GM04504 (cell line): ENCODE measurements at regions not wholly inside any gene's neighbourhood (a gene's known extent, or its start where the extent isn't known, plus 50 kb on each side); places are given as distances from the start of the nearest gene placed in this dataset.
A peak's percentile ranks its signal among the peaks of the same experiment; 100 is the strongest.
"Not testable (repeated sequence)": the region's sequence is repeated elsewhere in the genome, so short reads cannot be mapped to it uniquely, and the experiment has no call there.

Experiments
- DNase-seq: peaks from one replicate; pipeline ENCODE4 v3.0.0-alpha.2; 2012; ENCODE audit warnings: low read depth

DNA sequence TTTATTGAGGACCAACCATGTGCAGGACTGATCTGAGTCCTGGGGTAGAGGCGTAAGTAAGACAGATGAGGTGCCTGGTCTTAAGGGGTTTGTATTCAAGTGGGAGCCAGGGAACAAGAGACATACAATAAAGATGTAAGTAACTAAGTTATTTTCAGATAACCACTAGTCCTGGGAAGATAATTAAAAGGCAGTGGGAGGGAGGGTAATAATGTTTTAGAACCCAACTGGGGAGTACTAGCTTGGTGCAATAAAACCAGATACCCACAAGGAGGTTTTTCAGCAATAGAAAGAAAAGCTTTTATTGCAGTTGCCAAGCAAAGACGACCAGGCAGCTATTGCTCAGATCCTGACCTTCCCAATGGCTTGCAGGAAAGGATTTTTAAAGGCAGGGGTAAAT is 893.7 kb downstream of the UQCRFS1 start:
- no peak for DNase-seq

DNA sequence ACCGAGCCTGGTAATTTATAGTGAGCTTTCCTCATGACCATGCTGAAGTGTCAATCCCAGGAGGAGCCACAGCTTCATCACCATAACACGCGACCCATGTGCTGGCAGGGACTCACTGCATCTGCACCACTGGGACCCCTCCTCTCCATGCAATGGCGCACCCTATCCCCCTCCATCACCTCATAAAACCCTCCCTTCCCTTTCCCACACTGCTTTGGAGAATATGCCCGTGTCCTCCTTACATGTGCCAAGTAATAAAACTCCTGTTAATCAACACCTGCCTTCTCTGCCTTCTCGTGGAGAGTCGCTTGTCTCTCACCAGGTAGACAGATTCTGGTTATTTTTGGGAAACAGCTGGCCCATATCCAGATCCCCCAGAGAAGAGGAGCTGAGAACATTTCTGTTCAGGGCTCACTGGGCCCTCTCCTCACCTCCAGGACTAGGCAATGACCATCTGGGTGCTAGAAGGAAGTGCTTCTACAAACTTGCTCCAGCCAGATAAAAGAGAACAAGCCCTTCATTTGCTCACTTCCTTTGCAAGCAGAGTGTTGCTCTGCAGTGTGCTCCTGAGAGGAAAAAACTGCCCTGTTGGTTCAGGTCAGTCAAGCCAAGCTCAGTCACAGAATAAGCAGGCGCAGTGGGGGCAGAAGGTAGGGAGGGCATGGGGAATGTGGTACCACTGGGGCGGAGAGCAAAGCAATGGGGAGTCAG is 894.3 kb downstream of the UQCRFS1 start:
- DNase-seq, result no peak

DNA sequence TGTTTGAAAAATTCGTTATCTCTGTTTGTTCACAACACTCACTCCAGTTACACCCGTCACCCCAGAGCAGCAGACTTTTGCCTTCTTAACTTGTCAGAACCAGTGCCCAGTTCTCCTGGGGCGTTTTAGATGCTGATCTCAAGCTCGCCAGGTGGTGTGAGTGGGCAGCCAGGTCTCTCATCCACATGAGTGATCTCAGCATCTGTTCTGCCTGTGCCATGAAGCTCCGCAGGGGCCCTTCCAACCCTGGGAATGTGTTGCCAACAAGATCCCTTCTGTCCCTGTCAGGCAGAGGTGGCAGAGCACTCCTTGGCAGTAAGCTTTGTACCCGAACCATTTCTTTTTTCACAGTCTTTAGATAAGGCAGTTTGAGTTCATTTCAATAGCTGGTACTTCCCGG is 896.5 kb downstream of the UQCRFS1 start:
- no peak for DNase-seq

DNA sequence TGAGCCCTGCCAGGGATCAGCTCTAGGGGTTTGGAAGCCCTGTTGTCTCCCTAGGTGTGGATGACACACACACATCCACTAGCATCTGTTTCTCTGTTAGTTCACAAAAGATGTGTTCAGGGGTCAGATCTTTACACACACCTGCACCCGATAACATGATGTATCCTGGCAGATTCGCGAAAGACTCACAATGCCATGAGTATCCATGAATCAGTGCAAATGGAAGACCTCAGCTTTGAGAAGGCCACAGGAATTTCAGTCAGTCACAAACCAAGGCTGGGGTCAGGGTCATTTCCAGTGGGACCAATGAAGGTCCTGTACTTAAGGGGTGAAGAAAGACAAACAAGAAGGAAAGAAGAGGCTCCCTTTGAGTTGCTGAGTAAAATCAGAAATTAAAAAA is 898.2 kb downstream of the UQCRFS1 start:
- no peak for DNase-seq

DNA sequence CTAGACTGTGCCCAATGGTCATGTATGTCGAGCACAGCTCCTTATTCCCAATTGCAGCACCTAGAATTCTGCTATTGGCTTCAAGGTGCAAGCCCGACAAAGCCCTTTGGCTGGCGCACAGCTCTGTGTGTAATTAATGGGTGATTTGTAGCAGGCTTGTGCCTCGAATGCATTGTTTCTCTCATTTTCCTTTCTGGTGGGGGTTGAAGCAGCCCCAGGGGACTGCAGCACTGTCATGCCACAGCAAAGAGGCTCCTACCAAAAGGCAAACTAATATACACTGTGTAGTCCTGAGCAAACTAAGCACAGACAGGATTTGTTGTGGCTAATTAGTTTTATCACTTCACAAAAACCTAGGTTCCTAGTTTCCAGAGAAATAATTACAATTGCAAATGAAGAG is 898.7 kb downstream of the UQCRFS1 start:
- no peak for DNase-seq

DNA sequence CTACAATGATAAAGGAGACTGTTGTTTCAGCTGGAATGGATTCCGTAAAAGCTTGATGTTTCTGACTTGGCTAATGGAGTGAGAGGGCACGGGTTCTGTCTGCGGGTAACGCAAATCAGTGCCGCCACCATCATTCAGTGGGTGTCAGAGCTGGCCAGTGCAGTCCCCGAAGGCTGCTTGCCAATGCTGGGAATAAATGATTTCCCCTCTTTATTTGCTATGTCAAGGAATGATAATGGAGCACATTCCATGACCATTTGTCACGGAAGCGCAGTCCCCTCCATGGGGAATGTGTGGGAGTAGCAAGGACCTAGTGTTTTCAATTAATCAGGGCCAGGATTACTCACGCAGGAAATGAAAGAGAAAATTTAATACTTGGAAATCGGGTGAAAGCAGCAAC is 899.3 kb downstream of the UQCRFS1 start:
- peak; percentile 52 for DNase-seq

DNA sequence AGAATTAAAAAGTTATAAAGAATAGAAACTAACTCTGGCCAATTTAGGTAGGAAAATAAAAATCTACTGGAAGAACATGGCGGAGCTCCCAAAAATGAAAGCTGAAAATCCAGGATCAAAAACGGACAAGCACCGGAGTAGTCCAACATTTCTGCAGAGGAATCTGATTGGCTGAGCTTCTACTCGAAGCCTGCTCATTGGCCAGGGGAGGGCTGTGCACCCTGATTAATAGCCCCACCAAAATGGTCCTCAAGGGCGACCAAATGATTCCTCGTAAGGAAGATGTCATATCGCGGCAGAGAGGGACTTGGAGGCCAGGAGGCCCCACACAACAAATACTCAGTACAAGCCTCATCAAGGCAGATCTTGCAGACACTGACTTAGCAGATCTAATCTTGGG is 900.7 kb downstream of the UQCRFS1 start:
- DNase-seq, result no peak

DNA sequence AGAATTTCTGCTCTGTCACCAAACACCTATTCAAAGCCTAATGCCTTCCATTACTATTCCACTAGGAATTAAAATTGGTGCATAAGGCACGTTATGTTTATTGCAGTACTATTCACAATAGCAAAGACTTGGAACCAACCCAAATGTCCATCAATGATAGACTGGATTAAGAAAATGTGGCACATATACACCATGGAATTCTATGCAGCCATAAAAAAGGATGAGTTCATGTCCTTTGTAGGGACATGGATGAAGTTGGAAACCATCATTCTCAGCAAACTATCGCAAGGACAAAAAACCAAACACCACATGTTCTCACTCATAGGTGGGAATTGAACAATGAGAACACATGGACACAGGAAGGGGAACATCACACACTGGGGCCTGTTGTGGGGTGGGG is 902.1 kb downstream of the UQCRFS1 start:
- not testable (repeated sequence) for DNase-seq

DNA sequence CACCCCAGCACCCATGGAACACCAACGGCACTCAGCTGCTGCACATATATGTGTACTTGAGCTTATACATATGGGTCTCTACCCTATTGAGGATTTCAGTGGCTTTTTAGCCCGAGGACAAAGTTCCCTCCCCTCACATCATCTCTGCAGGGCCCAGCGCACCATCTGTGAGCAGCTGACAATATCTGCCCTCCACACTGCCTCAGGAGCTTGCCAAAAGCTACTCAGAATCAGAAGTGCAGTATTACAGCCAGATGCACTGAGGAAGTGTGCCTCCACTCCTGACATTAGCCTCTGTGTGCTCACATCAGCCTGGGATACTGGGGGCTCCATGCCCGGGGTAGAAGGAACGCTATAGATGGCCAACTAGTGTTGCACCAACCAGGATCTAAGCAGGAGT is 903.9 kb downstream of the UQCRFS1 start:
- DNase-seq, result no peak

DNA sequence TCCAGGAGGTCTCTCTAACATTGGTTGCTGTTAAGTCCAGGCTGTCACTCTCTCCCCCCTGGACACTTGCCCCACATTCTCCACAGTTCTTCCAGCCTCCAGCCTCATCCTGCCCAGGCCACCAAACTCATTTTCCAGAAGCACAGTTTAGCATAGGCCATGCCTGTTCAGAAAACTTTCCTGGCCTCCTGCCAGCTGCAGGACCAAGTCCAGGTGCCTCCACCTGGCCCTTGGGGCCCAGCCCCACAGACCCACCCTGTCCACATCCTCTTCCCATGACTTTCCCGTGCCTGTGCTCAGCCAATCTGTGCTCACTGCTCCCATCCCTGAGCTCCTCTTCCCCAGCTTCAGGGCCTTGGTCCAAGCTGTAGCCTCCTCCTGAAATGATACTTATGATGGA is 905.0 kb downstream of the UQCRFS1 start:
- DNase-seq, result no peak

DNA sequence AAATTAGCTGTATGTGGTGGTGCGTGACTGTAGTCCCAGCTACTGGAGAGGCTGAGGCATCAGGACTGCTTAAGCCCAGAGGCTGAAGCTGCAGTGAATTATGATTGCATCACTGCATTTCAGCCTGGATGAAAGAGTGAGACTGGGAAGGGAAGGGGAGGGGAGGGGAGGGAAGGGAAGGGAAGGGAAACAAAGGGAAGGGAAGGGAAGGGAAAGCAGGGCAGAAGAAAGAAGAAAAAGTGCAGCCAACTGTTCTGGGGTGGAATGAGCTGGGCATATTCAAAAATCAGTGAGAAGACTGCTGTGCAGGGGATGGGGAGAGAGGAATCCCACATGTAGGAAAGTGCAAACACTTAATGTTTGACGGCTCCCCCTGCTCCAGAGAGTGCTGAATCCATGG is 905.5 kb downstream of the UQCRFS1 start:
- no peak for DNase-seq

DNA sequence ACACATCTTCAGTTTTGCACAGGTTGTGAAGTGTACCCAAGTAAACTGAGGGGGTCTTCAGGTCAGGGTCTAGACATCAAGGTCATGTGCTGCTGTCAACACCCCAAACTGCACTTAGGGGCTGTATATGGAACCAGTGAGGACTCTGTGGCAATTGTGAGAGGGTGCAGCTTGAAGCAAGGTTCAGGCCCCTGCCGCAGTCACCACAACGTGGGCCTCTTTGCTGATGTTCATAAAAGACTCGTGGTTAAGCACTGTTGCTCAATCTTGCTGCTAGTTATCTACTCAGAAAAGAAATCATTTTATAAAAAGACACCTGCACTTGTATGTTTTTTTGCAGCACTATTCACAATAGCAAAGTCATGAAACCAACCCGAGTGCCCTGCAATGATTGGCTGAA is 907.4 kb downstream of the UQCRFS1 start:
- DNase-seq, result no peak

DNA sequence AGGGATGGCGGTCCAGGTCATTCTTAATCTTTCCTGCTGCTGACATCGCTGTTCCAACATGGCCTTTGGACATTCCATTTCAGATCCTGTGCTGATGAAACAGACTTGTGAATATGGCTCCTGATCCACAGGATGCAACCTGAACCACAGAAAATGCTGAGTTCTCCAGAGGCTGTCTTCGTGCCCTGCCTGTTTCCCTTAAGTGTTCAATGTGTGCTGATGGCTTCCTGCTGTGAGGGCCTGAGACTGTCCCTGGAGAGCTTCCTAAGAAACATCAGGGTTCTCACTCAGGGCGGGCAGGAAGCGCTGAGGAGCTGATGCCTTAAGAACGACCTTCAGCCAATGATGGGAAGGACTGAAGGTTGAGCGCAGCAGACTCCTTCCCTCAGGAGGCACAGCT is 909.4 kb downstream of the UQCRFS1 start:
- DNase-seq, result no peak

DNA sequence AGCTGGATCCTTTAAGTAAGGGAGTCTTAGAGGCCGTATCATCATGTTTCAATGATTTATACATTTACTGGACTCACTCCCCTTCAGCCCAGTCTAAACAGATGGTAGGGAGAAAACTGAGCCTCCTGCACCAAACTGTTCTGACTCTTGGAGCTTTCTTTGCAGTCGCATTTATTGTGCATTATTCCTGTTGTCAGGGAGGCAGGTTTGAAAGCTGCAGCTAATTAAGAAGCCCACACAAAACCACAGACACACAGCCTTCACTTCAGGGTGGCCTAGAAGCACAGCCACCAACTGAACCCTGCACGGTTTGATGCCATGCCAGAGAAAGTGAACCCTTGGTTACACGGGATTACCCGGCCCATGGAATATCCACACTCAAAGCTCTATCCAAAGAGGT is 911.0 kb downstream of the UQCRFS1 start:
- DNase-seq, result no peak

DNA sequence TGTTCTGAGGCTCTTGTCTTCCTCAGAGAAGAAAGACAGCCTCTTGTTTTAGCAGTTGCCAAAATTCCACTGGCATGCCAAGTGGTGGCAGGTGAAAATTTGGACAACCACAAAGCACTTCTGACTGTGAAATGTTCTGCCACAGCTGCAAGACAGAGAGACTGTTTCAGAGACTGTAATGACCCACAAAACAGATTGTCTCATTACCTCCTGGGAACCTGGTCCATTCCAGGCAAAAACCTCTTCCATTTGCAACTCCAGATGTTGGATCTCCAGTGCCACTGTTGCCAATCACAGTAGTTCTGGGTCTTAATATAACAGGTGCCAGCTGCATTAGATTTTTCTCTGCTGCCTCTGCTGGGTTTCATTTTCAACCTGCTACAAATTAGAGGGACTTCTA is 911.5 kb downstream of the UQCRFS1 start:
- no peak for DNase-seq

DNA sequence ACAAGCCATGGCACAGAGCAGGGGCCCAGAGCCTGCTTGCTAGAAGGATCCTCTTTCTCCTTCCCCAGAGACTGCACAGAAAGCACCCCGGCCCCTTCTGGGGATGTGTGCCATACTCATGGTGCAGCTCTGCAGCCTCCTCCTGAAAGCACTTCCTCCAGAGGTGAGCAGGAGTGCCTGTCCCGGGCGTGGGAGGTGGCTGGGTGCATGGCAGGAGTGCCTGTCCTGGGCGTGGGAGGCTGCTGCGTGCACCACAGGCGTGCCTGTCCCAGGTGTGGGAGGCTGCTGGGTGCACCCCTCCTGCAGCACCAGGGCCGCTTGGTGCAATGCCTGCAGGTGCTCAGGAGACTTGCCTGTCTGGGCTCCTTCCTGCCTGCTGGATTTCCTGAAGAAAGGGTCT is 913.3 kb downstream of the UQCRFS1 start:
- no peak for DNase-seq

DNA sequence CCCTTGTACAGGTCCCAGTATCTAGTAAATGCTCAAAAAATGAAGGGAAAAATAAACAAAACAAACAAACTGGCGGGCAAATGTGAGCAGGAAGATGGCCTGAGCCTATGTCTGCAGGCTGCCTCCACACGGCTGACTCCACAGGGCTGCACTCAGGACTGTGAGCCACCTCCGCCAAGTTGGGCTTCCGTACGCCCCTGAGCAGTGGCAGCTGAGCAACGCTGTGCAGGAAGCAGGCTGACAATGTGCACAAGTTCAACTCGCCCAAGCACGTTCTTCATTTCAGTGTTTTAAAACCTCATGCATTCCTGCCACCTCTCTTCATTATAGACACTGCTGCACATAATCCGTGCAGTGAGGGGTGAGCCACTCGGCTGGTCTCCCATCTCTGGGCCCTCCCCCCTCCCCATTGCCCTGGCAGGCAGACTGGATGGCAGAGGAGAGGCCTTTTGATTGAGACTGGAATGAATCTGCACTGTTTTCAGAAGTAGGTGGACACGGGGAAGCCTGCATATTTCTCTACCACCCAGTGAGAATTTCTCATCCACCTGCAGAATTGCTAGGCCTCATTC is 915.3 kb downstream of the UQCRFS1 start:
- no peak for DNase-seq

DNA sequence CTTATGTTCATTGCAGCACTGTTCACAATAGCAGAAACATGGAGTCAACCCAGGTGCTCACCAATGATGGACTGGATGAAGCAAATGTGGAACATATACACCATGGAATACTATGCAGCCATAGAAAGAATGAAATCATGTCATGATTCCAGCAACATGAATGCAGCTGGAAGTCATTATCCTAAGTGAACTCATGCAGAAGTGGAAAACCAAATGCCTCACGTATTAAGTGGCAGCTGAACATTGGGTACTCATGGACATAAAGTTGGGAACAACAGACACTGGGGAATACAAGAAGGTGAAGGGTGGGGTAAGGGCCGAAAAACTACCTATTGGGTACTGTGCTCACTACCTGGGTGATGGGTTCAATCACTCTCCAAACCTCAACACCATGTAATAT is 915.9 kb downstream of the UQCRFS1 start:
- DNase-seq, result no peak

DNA sequence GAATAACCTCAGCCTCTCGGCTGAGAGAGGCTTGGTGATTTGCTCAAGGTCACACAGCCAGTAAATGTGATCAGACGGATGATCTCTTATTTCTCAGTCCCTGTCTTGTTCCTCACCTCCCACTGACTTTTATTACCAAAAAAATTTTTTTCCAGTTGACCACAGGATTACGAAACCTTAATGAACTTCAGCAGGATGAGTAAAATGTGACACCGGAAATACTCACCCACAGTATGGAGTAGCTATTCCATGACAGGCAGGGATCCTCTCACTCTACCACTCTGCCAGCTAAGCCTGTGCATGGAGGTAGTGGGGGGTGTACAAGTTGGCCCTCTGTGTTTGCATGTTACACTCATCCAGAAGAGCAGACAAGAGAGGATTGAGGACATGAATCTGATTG is 916.4 kb downstream of the UQCRFS1 start:
- DNase-seq, result peak; percentile 46

DNA sequence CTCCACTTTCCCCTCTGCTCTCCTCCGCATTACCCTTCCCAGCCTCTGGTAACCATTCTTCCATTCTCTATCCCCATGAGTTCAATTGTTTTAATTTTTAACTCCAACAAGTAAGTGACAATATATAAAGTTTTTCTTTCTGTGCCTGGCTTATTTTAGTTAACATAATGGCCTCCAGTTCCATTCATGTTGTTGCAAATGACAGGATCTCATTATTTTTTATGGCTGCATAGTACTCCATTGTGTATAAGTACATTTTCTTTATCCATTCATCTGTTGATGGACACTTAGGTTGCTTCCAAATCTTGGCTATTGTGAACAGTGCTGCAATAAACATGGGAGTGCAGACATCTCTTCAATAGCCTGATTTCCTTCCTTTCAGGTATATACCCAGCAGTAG is 918.0 kb downstream of the UQCRFS1 start:
- DNase-seq, result not testable (repeated sequence)

DNA sequence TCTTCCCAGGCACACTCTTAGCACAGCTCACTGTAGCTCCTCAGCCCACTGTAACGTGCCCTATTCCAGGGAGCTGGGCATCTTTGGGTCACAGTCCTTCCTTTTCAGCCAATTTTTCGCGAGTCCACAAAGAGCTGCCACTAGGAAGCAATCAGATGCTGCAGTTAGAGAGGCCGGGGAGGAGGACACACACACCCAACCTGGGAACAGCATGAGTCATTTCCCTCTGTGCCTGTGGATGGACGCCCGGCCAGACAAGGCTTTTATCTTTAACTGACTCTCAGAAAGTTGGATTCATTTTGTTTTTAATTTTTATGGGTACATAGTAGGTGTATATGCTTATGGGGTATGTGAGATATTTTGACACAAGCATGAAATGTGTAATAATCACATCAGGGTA is 918.6 kb downstream of the UQCRFS1 start:
- DNase-seq, result no peak

DNA sequence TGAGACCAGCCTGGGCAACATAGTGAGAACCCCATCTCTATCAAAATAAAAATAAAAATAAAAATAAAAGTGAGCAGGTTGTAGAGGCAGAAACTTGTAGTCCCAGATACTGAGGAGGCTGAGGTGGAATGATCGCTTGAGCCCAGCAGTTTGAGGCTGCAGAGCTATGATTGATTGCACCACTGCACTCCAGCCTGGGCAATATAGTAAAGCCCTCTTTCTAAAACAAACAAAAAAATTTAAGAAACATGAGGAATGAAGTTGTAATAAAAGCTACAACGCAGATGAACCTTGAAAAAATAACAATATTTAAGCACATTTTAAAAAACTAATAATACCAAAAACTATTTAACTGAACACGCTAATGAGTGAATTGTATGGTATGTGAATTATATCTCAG is 919.3 kb downstream of the UQCRFS1 start:
- DNase-seq, result no peak

DNA sequence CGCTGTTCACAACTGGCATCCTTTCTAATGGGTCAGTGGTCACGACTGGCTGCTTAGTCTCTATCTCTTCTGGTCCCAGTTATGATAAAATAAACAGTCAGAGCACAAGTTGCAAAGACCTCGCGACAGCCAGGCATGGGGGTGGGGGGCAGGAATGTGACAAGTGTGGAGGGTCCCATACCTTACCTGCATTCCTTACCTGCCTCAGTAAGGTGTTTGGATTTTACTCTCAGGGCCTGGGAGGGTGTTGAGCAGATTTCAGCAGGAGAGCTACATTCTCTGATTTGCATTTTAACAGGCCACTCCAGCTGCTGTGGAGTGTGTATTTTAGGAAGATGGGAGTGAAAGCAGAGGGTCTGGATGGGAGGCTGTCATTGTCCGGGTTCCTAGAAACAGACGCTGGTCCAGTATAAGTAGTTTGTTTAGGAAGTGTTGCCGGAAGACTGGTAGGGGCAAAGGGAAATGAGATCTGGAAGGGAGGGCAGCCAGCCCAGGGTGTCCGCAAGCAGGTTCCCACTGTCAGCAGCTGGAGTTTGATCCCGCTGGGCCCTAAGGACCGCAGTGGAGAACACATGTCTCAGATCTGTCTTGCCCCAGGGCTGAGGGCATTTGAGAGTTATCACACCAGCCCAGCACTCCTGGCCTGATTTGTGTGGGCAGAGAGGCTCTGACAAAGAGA is 920.0 kb downstream of the UQCRFS1 start:
- no peak for DNase-seq

DNA sequence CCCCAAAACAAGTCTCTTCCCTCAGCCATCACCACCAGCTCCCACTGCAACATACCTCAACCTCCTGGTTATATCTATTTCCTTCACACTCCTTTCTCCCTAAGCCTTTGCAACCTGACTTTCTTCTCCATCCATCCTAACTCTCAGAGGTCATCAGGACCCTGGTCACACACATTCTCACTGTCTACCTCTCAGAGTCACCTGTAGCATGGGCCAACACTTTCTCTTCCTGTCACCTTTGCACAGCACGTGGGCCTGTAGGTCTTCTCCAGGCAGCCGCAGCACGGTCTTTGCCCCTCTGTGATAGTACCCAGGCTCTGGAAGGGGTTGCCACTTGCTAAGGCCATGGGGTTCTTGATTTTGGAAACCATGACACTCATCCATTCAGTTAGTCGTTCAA is 921.1 kb downstream of the UQCRFS1 start:
- no peak for DNase-seq
